Activated CD4-positive, alpha-beta memory T cell treated with anti-CD3 and anti-CD28 coated beads for 36 hours (primary cell): ENCODE measurements at regions not wholly inside any gene's neighbourhood (a gene's known extent, or its start where the extent isn't known, plus 50 kb on each side); places are given as distances from the start of the nearest gene placed in this dataset.
A peak's percentile ranks its signal among the peaks of the same experiment; 100 is the strongest.

Experiments used
- CTCF ChIA-PET: fragments of 350-600 bp; sonication (Branson Sonifier 250); formaldehyde crosslinking; loops from one replicate; lab custom pipeline; 2021; ENCODE audit warnings: antibody characterized with exemption, inconsistent platforms; lab: Charles Lee
- POLR2A ChIA-PET: fragments of 350-600 bp; sonication (Branson Sonifier 250); formaldehyde crosslinking; loops from one replicate; lab custom pipeline; 2021; ENCODE audit warnings: antibody characterized with exemption; lab: Charles Lee
- DNase-seq: peaks from one replicate; pipeline ENCODE4 v3.0.0-alpha.2; 2020
- H3K27ac Mint-ChIP-seq: one replicate; pipeline ENCODE4 v1.8.0; 2021; ENCODE audit warnings: mixed read lengths
- H3K27me3 Mint-ChIP-seq: one replicate; pipeline ENCODE4 v1.8.0; 2021; ENCODE audit warnings: mixed read lengths
- H3K36me3 Mint-ChIP-seq: one replicate; pipeline ENCODE4 v1.8.0; 2021; ENCODE audit warnings: mixed read lengths
- H3K4me1 Mint-ChIP-seq: one replicate; pipeline ENCODE4 v1.8.0; 2021; ENCODE audit warnings: low read depth, mixed read lengths
- H3K4me3 Mint-ChIP-seq: one replicate; pipeline ENCODE4 v1.8.0; 2021; ENCODE audit warnings: mild to moderate bottlenecking, mixed read lengths
- H3K9me3 Mint-ChIP-seq: one replicate; pipeline ENCODE4 v1.8.0; 2021; ENCODE audit warnings: mixed read lengths
- intact Hi-C: fragments of 100-400 bp; cut with micrococcal nuclease; formaldehyde crosslinking; loops from one replicate; pipeline ENCODE4 v1.15.1; 2023

GRCh38 chr12:91978143-91978542, 167.5 kb downstream of the BTG1 start:
- DNase-seq, result peak; percentile 17
- H3K4me3 Mint-ChIP-seq, result no peak overlapping the region
- peak overlapping the region; percentile 24 for H3K27ac Mint-ChIP-seq
- CTCF ChIA-PET, result no interaction called here
- intact Hi-C loops, result loop anchor here (5.0 kb wide), 1 partner anchor 101 kb away; no protein-coding TSS in a partner anchor
- H3K9me3 Mint-ChIP-seq, result peaks cover 3% of the 10 kb centered on the region
- POLR2A ChIA-PET, result no interaction called here
- H3K4me1 Mint-ChIP-seq, result peaks cover 24% of the 10 kb centered on the region
- no peaks in the 10 kb centered on the region for H3K27me3 Mint-ChIP-seq
- peaks cover 8% of the 10 kb centered on the region for H3K36me3 Mint-ChIP-seq

GRCh38 chr12:91975891-91976290, 169.8 kb downstream of the BTG1 start:
- CTCF ChIA-PET, result no interaction called here
- intact Hi-C loops, result loop anchor here (5.0 kb wide), 1 partner anchor 99 kb away; no protein-coding TSS in a partner anchor

GRCh38 chr12:91974541-91975085, 171.0 kb downstream of the BTG1 start:
- CTCF ChIA-PET, result no interaction called here
- Mint-ChIP-seq H3K36me3 (peaks cover 7% of the 10 kb centered on the region), H3K4me3 (no peak overlapping the region), H3K4me1 (peaks cover 19% of the 10 kb centered on the region), H3K27me3 (no peaks in the 10 kb centered on the region), H3K27ac (no peak overlapping the region), H3K9me3 (peaks cover 3% of the 10 kb centered on the region)
- intact Hi-C loops, result loop anchor here (5.0 kb wide), 1 partner anchor 97 kb away; no protein-coding TSS in a partner anchor
- DNase-seq, result no peak
- POLR2A ChIA-PET, result no interaction called here

More at GRCh38 chr12:91975891-91976290, 169.8 kb downstream of the BTG1 start:
- no peak overlapping the region for H3K4me3 Mint-ChIP-seq
- H3K4me1 Mint-ChIP-seq, result peaks cover 22% of the 10 kb centered on the region
- no peak overlapping the region for H3K27ac Mint-ChIP-seq
- H3K36me3 Mint-ChIP-seq, result peaks cover 5% of the 10 kb centered on the region
- no peak for DNase-seq
- no peaks in the 10 kb centered on the region for H3K27me3 Mint-ChIP-seq
- H3K9me3 Mint-ChIP-seq, result peaks cover 3% of the 10 kb centered on the region
- POLR2A ChIA-PET, result no interaction called here

GRCh38 chr12:91973813-91974212, 171.8 kb downstream of the BTG1 start:
- Mint-ChIP-seq H3K4me1 (peaks cover 15% of the 10 kb centered on the region), H3K9me3 (peaks cover 3% of the 10 kb centered on the region), H3K4me3 (no peak overlapping the region), H3K27me3 (no peaks in the 10 kb centered on the region), H3K36me3 (peaks cover 8% of the 10 kb centered on the region), H3K27ac (no peak overlapping the region)
- intact Hi-C loops, result no loop called here
- ChIA-PET POLR2A (no interaction called here), CTCF (no interaction called here)
- no peak for DNase-seq

GRCh38 chr12:91972896-91973295, 172.8 kb downstream of the BTG1 start:
- CTCF ChIA-PET, result no interaction called here
- peaks cover 3% of the 10 kb centered on the region for H3K36me3 Mint-ChIP-seq
- POLR2A ChIA-PET, result no interaction called here
- no peak overlapping the region for H3K27ac Mint-ChIP-seq
- H3K27me3 Mint-ChIP-seq, result no peaks in the 10 kb centered on the region
- H3K4me3 Mint-ChIP-seq, result no peak overlapping the region
- H3K4me1 Mint-ChIP-seq, result peaks cover 6% of the 10 kb centered on the region
- DNase-seq, result no peak
- intact Hi-C loops, result no loop called here
- H3K9me3 Mint-ChIP-seq, result no peaks in the 10 kb centered on the region

GRCh38 chr12:91968777-91969171, 176.9 kb downstream of the BTG1 start:
- intact Hi-C loops, result no loop called here
- ChIA-PET CTCF (no interaction called here), POLR2A (no interaction called here)
- no peak overlapping the region for H3K4me3 Mint-ChIP-seq
- no peaks in the 10 kb centered on the region for H3K4me1 Mint-ChIP-seq
- H3K36me3 Mint-ChIP-seq, result peaks cover 3% of the 10 kb centered on the region
- H3K27me3 Mint-ChIP-seq, result no peaks in the 10 kb centered on the region
- no peaks in the 10 kb centered on the region for H3K9me3 Mint-ChIP-seq
- H3K27ac Mint-ChIP-seq, result no peak overlapping the region
- DNase-seq, result no peak

- Mint-ChIP-seq H3K4me1 (no peaks in the 10 kb centered on the region), H3K4me3 (no peak overlapping the region), H3K9me3 (no peaks in the 10 kb centered on the region), H3K27me3 (no peaks in the 10 kb centered on the region), H3K27ac (no peak overlapping the region), H3K36me3 (peaks cover 3% of the 10 kb centered on the region)
- intact Hi-C loops, result no loop called here
- no peak for DNase-seq
- ChIA-PET CTCF (interaction anchor here (0.6 to 2.8 kb wide), 2 partner anchors 10 to 156 kb away, joined by 3 to 8 read pairs; no protein-coding TSS in a partner anchor), POLR2A (no interaction called here)
Observed at GRCh38 chr12:91968076-91968776, 177.4 kb downstream of the BTG1 start.

- Mint-ChIP-seq H3K4me1 (no peaks in the 10 kb centered on the region), H3K36me3 (peaks cover 3% of the 10 kb centered on the region), H3K9me3 (no peaks in the 10 kb centered on the region), H3K27ac (no peak overlapping the region), H3K27me3 (no peaks in the 10 kb centered on the region), H3K4me3 (no peak overlapping the region)
- no peak for DNase-seq
- ChIA-PET CTCF (interaction anchor here (0.6 to 2.8 kb wide), 2 partner anchors 9 to 156 kb away, joined by 3 to 8 read pairs; no protein-coding TSS in a partner anchor), POLR2A (no interaction called here)
- intact Hi-C loops, result no loop called here
Observed at GRCh38 chr12:91967590-91967989, 178.1 kb downstream of the BTG1 start.

GRCh38 chr12:91965781-91966180, 179.9 kb downstream of the BTG1 start:
- peaks cover 3% of the 10 kb centered on the region for H3K36me3 Mint-ChIP-seq
- CTCF ChIA-PET, result interaction anchor here (2.8 kb wide), 1 partner anchor 154 kb away, joined by 8 read pairs; no protein-coding TSS in a partner anchor
- no peak for DNase-seq
- H3K27me3 Mint-ChIP-seq, result no peaks in the 10 kb centered on the region
- no peaks in the 10 kb centered on the region for H3K9me3 Mint-ChIP-seq
- H3K27ac Mint-ChIP-seq, result no peak overlapping the region
- H3K4me3 Mint-ChIP-seq, result no peak overlapping the region
- no peaks in the 10 kb centered on the region for H3K4me1 Mint-ChIP-seq
- intact Hi-C loops, result no loop called here
- POLR2A ChIA-PET, result no interaction called here

- peaks cover 1% of the 10 kb centered on the region for H3K36me3 Mint-ChIP-seq
- no peaks in the 10 kb centered on the region for H3K9me3 Mint-ChIP-seq
- H3K27me3 Mint-ChIP-seq, result no peaks in the 10 kb centered on the region
- no peak for DNase-seq
- no peaks in the 10 kb centered on the region for H3K4me1 Mint-ChIP-seq
- intact Hi-C loops, result no loop called here
- no peak overlapping the region for H3K27ac Mint-ChIP-seq
- ChIA-PET CTCF (interaction anchor here (0.6 kb wide), 1 partner anchor 77 kb away, joined by 3 read pairs; no protein-coding TSS in a partner anchor), POLR2A (no interaction called here)
- H3K4me3 Mint-ChIP-seq, result no peak overlapping the region
Observed at GRCh38 chr12:91964501-91964900, 181.1 kb downstream of the BTG1 start.

GRCh38 chr12:91959220-91959619, 186.4 kb downstream of the BTG1 start:
- intact Hi-C loops, result loop anchor here (10.0 kb wide), 1 partner anchor 144 kb away; no protein-coding TSS in a partner anchor
- Mint-ChIP-seq H3K9me3 (peaks cover 8% of the 10 kb centered on the region), H3K27ac (no peak overlapping the region), H3K27me3 (no peaks in the 10 kb centered on the region), H3K36me3 (peaks cover 2% of the 10 kb centered on the region), H3K4me3 (no peak overlapping the region), H3K4me1 (no peaks in the 10 kb centered on the region)
- ChIA-PET CTCF (interaction anchor here (0.8 kb wide), 1 partner anchor 71 kb away, joined by 4 read pairs; no protein-coding TSS in a partner anchor), POLR2A (no interaction called here)
- DNase-seq, result no peak

GRCh38 chr12:91958816-91959215, 186.8 kb downstream of the BTG1 start:
- no peaks in the 10 kb centered on the region for H3K27me3 Mint-ChIP-seq
- CTCF ChIA-PET, result interaction anchor here (0.8 kb wide), 1 partner anchor 72 kb away, joined by 4 read pairs; no protein-coding TSS in a partner anchor
- H3K27ac Mint-ChIP-seq, result no peak overlapping the region
- H3K4me3 Mint-ChIP-seq, result no peak overlapping the region
- no peaks in the 10 kb centered on the region for H3K4me1 Mint-ChIP-seq
- POLR2A ChIA-PET, result no interaction called here
- peaks cover 2% of the 10 kb centered on the region for H3K36me3 Mint-ChIP-seq
- DNase-seq, result no peak
- intact Hi-C loops, result loop anchor here (10.0 kb wide), 1 partner anchor 144 kb away; no protein-coding TSS in a partner anchor
- H3K9me3 Mint-ChIP-seq, result peaks cover 8% of the 10 kb centered on the region
